ENCODE measurements at regions not wholly inside any gene's neighbourhood (a gene's known extent, or its start where the extent isn't known, plus 50 kb on each side); places are given as distances from the start of the nearest gene placed in this dataset.

GRCh38 chr10:8766899-8767298 lies 712.4 kb downstream of the GATA3 start:
- no peak overlapping the region for H3K27ac ChIP-seq
- ChIA-PET CTCF (interaction anchor here (0.7 kb wide), 1 partner anchor 25 kb away, joined by 5 read pairs; no protein-coding TSS in a partner anchor), POLR2A (ENCODE audit: low non-redundant PET) (interaction anchor here (0.6 kb wide), 1 partner anchor 65 kb away, joined by 3 read pairs; no protein-coding TSS in a partner anchor)
- TF ChIP-seq CTCF (conservative IDR thresholded peaks at IDR 0.05; ENCODE audit: low read depth) = no peak
- no peak for DNase-seq (ENCODE audit: low spot score)

- POLR2A ChIA-PET (ENCODE audit: low non-redundant PET) = interaction anchor here (0.6 kb wide), 1 partner anchor 66 kb away, joined by 3 read pairs; no protein-coding TSS in a partner anchor
- CTCF ChIA-PET = interaction anchor here (0.7 kb wide), 1 partner anchor 25 kb away, joined by 5 read pairs; no protein-coding TSS in a partner anchor
These were observed 713.1 kb downstream of the GATA3 start for GRCh38 chr10:8767591-8767990.

GRCh38 chr10:8768341-8768740 lies 713.9 kb downstream of the GATA3 start:
- H3K27ac ChIP-seq = no peak overlapping the region
- TF ChIP-seq CTCF (conservative IDR thresholded peaks at IDR 0.05; ENCODE audit: low read depth) = no peak
- ChIA-PET CTCF (no interaction called here), POLR2A (ENCODE audit: low non-redundant PET) (no interaction called here)
- no peak for DNase-seq (ENCODE audit: low spot score)

More at GRCh38 chr10:8767591-8767990, 713.1 kb downstream of the GATA3 start:
- TF ChIP-seq CTCF (conservative IDR thresholded peaks at IDR 0.05; ENCODE audit: low read depth) = no peak
- H3K27ac ChIP-seq = no peak overlapping the region
- DNase-seq (ENCODE audit: low spot score) = no peak

- POLR2A ChIA-PET (ENCODE audit: low non-redundant PET) = no interaction called here
- peak; percentile 5 for DNase-seq (ENCODE audit: low spot score)
- CTCF ChIA-PET = interaction anchor here (0.7 kb wide), 1 partner anchor 11 kb away, joined by 3 read pairs; no protein-coding TSS in a partner anchor
- no peak overlapping the region for H3K27ac ChIP-seq
- no peak for TF ChIP-seq CTCF (conservative IDR thresholded peaks at IDR 0.05; ENCODE audit: low read depth)
These were observed 714.4 kb downstream of the GATA3 start for GRCh38 chr10:8768852-8769251.

- DNase-seq (ENCODE audit: low spot score) = no peak
- ChIA-PET CTCF (interaction anchor here (0.7 kb wide), 1 partner anchor 19 kb away, joined by 3 read pairs; no protein-coding TSS in a partner anchor), POLR2A (ENCODE audit: low non-redundant PET) (no interaction called here)
- no peak overlapping the region for H3K27ac ChIP-seq
- no peak for TF ChIP-seq CTCF (conservative IDR thresholded peaks at IDR 0.05; ENCODE audit: low read depth)
These were observed 722.6 kb downstream of the GATA3 start for GRCh38 chr10:8776926-8777622.

- POLR2A ChIA-PET (ENCODE audit: low non-redundant PET) = no interaction called here
- no peak for TF ChIP-seq CTCF (conservative IDR thresholded peaks at IDR 0.05; ENCODE audit: low read depth)
- CTCF ChIA-PET = no interaction called here
- H3K27ac ChIP-seq = no peak overlapping the region
- DNase-seq (ENCODE audit: low spot score) = no peak
These were observed 724.2 kb downstream of the GATA3 start for GRCh38 chr10:8778713-8779112.

Data from RWPE1 (cell line).